Sigmoid colon (tissue), 4 donors: ENCODE measurements at regions not wholly inside any gene's neighbourhood (a gene's known extent, or its start where the extent isn't known, plus 50 kb on each side); places are given as distances from the start of the nearest gene placed in this dataset.

Source experiments
- CTCF ChIP-seq, 4 experiments: fragments of 450-650 bp in 3 of 4; fragments of 200-600 bp in 1 of 4; IDR thresholded peaks; one replicate each; pipeline ENCODE4 v1.5.1; 2016 to 2019; ENCODE audit warnings: antibody characterized with exemption in 4 of 4, mild to moderate bottlenecking in 3 of 4, moderate library complexity in 2 of 4
- EP300 ChIP-seq, 4 donors: sonication (generic); formaldehyde crosslinking; IDR thresholded peaks; one replicate each; pipeline ENCODE4 v1.6.1; 2017; ENCODE audit warnings: antibody characterized with exemption in 4 of 4
- POLR2A ChIP-seq, 2 donors: fragments of 450-650 bp; IDR thresholded peaks; one replicate each; pipeline ENCODE4 v1.6.1; 2016; ENCODE audit warnings: antibody characterized with exemption in 2 of 2, mild to moderate bottlenecking in 2 of 2, moderate library complexity in 2 of 2

DNA sequence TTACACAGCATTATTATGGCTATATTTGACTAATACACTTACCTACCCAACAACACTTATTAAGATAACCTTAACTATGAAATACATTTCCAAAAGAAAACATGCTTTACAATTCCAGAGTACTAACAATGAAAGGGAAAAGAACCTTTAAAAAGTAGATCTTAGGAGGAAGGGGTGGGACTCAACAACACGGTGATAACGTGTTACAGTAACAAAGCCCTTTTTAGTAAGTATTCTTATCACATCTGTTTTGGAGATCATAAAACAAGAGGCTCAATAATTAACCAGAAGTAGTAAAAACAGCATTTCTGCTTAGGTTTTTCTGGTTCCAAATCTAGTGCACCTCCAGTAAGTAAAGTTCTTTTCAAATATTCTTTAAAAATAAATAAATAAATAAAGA, 202.1 kb upstream of the SLC7A11 start:
- TF ChIP-seq EP300 (IDR thresholded peaks at IDR 0.05) (no peak), POLR2A (IDR thresholded peaks at IDR 0.05) (no peak), CTCF (IDR thresholded peaks at IDR 0.05) (no peak)
